ENCODE measurements at regions not wholly inside any gene's neighbourhood (a gene's known extent, or its start where the extent isn't known, plus 50 kb on each side); places are given as distances from the start of the nearest gene placed in this dataset.

GRCh38 chr6:33967966-33968724, 164.3 kb upstream of the MLN start:
- DNase-seq = no peak

GRCh38 chr6:33967265-33967767, 163.5 kb upstream of the MLN start:
- no peak for DNase-seq

GRCh38 chr6:33966536-33966935, 162.7 kb upstream of the MLN start:
- DNase-seq = no peak

GRCh38 chr6:33965766-33966165, 162.0 kb upstream of the MLN start:
- no peak for DNase-seq

GRCh38 chr6:33964387-33964786, 160.6 kb upstream of the MLN start:
- DNase-seq = no peak

- no peak for DNase-seq
Measured at GRCh38 chr6:33963136-33963750, 159.4 kb upstream of the MLN start.

- no peak for DNase-seq
Measured at GRCh38 chr6:33962246-33963027, 158.6 kb upstream of the MLN start.

GRCh38 chr6:33961691-33962090, 157.9 kb upstream of the MLN start:
- DNase-seq = no peak

- no peak for DNase-seq
Measured at GRCh38 chr6:33960345-33961313, 156.8 kb upstream of the MLN start.

GRCh38 chr6:33959661-33960344, 156.0 kb upstream of the MLN start:
- DNase-seq = no peak

- no peak for DNase-seq
Measured at GRCh38 chr6:33959329-33959651, 155.5 kb upstream of the MLN start.

GRCh38 chr6:33958526-33959328, 154.9 kb upstream of the MLN start:
- no peak for DNase-seq

- DNase-seq = no peak
Measured at GRCh38 chr6:33957892-33958525, 154.2 kb upstream of the MLN start.

- no peak for DNase-seq
Measured at GRCh38 chr6:33957131-33957891, 153.5 kb upstream of the MLN start.

GRCh38 chr6:33956206-33956605, 152.4 kb upstream of the MLN start:
- no peak for DNase-seq

- no peak for DNase-seq
Measured at GRCh38 chr6:33955566-33955965, 151.8 kb upstream of the MLN start.

- DNase-seq = no peak
Measured at GRCh38 chr6:33954453-33954852, 150.7 kb upstream of the MLN start.

- DNase-seq = no peak
Measured at GRCh38 chr6:33953171-33953570, 149.4 kb upstream of the MLN start.

GRCh38 chr6:33952016-33952415, 148.2 kb upstream of the MLN start:
- no peak for DNase-seq
